Panc1 (cell line): ENCODE measurements at regions not wholly inside any gene's neighbourhood (a gene's known extent, or its start where the extent isn't known, plus 50 kb on each side); places are given as distances from the start of the nearest gene placed in this dataset.

Source experiments
- ATAC-seq: fragments of 200-7000 bp; cut with Tn5 transposase; 2 replicates; pipeline ENCODE4 v1.9.1; 2020; ENCODE audit warnings: mild to moderate bottlenecking, moderate library complexity
- BruUV-seq: library from RNA; stranded (reverse); fragments of 400-500 nt; replicated peaks from 2 replicates; lab custom pipeline; 2021; lab: Mats Ljungman, UMichigan
- CTCF ChIA-PET: fragments of 300-600 bp; sonication (Branson Sonifier 250); formaldehyde crosslinking; loops from one replicate; lab custom pipeline; 2022; ENCODE audit warnings: antibody characterized with exemption; lab: Charles Lee
- POLR2A ChIA-PET: fragments of 300-600 bp; sonication (Branson Sonifier 250); formaldehyde crosslinking; loops from one replicate; lab custom pipeline; 2022; ENCODE audit warnings: antibody characterized with exemption; lab: Charles Lee
- DNase-seq: peaks from one replicate; pipeline ENCODE4 v3.0.0-alpha.2; 2010; ENCODE audit warnings: low read depth, low spot score
- H3K27ac ChIP-seq: 2 replicates; pipeline ENCODE4 v1.5.1; 2011; ENCODE audit warnings: mild to moderate bottlenecking, low read length, inconsistent platforms
- H3K27me3 ChIP-seq: fragments of 200-500 bp; sonication (Bioruptor generic); 2 replicates; pipeline ENCODE4 v1.6.0; 2014; ENCODE audit warnings: low read length, inconsistent platforms; ENCODE audit not compliant: control insufficient read depth, insufficient read depth
- H3K36me3 ChIP-seq: fragments of 200-500 bp; sonication (Bioruptor generic); 2 replicates; pipeline ENCODE4 v1.5.1; 2014; ENCODE audit warnings: inconsistent platforms, mild to moderate bottlenecking, low read length, moderate library complexity; ENCODE audit not compliant: control insufficient read depth, insufficient read depth
- H3K4me1 ChIP-seq: 2 replicates; pipeline ENCODE4 v1.5.1; 2011; ENCODE audit warnings: inconsistent platforms, mild to moderate bottlenecking, low read length, moderate library complexity; ENCODE audit not compliant: control insufficient read depth, insufficient read depth
- H3K4me3 ChIP-seq, 2 experiments: 2 replicates each; pipeline ENCODE4 v1.5.1; 2011 to 2012; ENCODE audit warnings: low read depth in 2 of 2, low read length in 2 of 2, mild to moderate bottlenecking in 2 of 2, inconsistent platforms in 1 of 2, moderate library complexity in 1 of 2
- H3K9me3 ChIP-seq: fragments of 200-500 bp; sonication (Bioruptor generic); 2 replicates; pipeline ENCODE4 v1.5.1; 2014; ENCODE audit warnings: low read depth, mild to moderate bottlenecking, inconsistent platforms, low read length, moderate library complexity; ENCODE audit not compliant: control insufficient read depth, insufficient read depth
- CTCF ChIP-seq: fragments of 450-650 bp; IDR thresholded peaks from 2 replicates; pipeline ENCODE4 v1.5.1; 2017; ENCODE audit warnings: mild to moderate bottlenecking
- POLR2AphosphoS5 ChIP-seq: IDR thresholded peaks from 2 replicates; pipeline ENCODE4 v1.6.1; 2012; ENCODE audit warnings: mild to moderate bottlenecking, low read depth, low read length, moderate library complexity
- REST ChIP-seq, 2 experiments: IDR thresholded peaks; 2 replicates each; pipeline ENCODE4 v1.6.1; 2011 to 2012; ENCODE audit warnings: low read depth in 2 of 2, control low read depth in 1 of 2, low read length in 1 of 2, mild to moderate bottlenecking in 1 of 2, moderate library complexity in 1 of 2; ENCODE audit not compliant: insufficient read depth in 1 of 2
- SIN3A ChIP-seq: IDR thresholded peaks from 2 replicates; pipeline ENCODE4 v1.6.1; 2012; ENCODE audit warnings: low read depth, mild to moderate bottlenecking, low read length, moderate library complexity, borderline replicate concordance; ENCODE audit not compliant: insufficient read depth
- TCF7L2 ChIP-seq: IDR thresholded peaks from 2 replicates; pipeline ENCODE4 v1.6.1; 2011; ENCODE audit warnings: mild to moderate bottlenecking, low read depth, low read length, inconsistent platforms
- in situ Hi-C: cut with HindIII; loops from 2 replicates; pipeline ENCODE4 v1.10.0; 2016; ENCODE audit warnings: low sequenced_read_pairs, low pct_unique_long_range_greater_than_20kb
- intact Hi-C: fragments of 100-400 bp; cut with micrococcal nuclease; formaldehyde crosslinking; loops from one replicate; pipeline ENCODE4 v1.10.0; 2022; ENCODE audit not compliant: unreplicated experiment

- intact Hi-C loops (no loop called here), in situ Hi-C loops (no loop called here)
- ChIA-PET CTCF (no interaction called here), POLR2A (interaction anchor here (0.8 kb wide), 1 partner anchor 484 kb away, joined by 8 read pairs; no protein-coding TSS in a partner anchor)
- ATAC-seq = no peak
- TF ChIP-seq SIN3A = no peak
- TF ChIP-seq CTCF = no peak
- TF ChIP-seq POLR2AphosphoS5 = no peak
- no peak for TF ChIP-seq TCF7L2
- no peak overlapping the region for H3K4me3 ChIP-seq
- H3K27me3 ChIP-seq = peaks cover 5% of the 10 kb centered on the region; the same call in 1 of the 2 replicates
- no peaks in the 10 kb centered on the region for H3K36me3 ChIP-seq
- DNase-seq = no peak
- H3K9me3 ChIP-seq = no peaks in the 10 kb centered on the region
- no peaks in the 10 kb centered on the region for H3K4me1 ChIP-seq
- no peak overlapping the region for H3K27ac ChIP-seq
- no TSS peak for BruUV-seq
Measured at GRCh38 chr2:126761981-126762878, 106.3 kb downstream of the GYPC start.

GRCh38 chr2:126764686-126765265 is 108.8 kb downstream of the GYPC start:
- TF ChIP-seq TCF7L2 (no peak), REST (IDR thresholded peaks at IDR 0.05; ENCODE audit: insufficient read depth in 1 of 2, low read depth in 2 of 2, low read length in 1 of 2) (no peak), POLR2AphosphoS5 (no peak), CTCF (no peak), SIN3A (no peak)
- Histone ChIP-seq H3K36me3 (no peaks in the 10 kb centered on the region), H3K27me3 (peaks cover 5% of the 10 kb centered on the region; the same call in 1 of the 2 replicates), H3K9me3 (no peaks in the 10 kb centered on the region), H3K4me1 (no peaks in the 10 kb centered on the region), H3K4me3 (no peak overlapping the region), H3K27ac (no peak overlapping the region)
- POLR2A ChIA-PET = no interaction called here
- ATAC-seq = no peak
- DNase-seq = no peak
- CTCF ChIA-PET = no interaction called here
- no TSS peak for BruUV-seq
- in situ Hi-C loops (no loop called here), intact Hi-C loops (no loop called here)
